ENCODE measurements at regions not wholly inside any gene's neighbourhood (a gene's known extent, or its start where the extent isn't known, plus 50 kb on each side); places are given as distances from the start of the nearest gene placed in this dataset.

- TF ChIP-seq, protein P1, sequence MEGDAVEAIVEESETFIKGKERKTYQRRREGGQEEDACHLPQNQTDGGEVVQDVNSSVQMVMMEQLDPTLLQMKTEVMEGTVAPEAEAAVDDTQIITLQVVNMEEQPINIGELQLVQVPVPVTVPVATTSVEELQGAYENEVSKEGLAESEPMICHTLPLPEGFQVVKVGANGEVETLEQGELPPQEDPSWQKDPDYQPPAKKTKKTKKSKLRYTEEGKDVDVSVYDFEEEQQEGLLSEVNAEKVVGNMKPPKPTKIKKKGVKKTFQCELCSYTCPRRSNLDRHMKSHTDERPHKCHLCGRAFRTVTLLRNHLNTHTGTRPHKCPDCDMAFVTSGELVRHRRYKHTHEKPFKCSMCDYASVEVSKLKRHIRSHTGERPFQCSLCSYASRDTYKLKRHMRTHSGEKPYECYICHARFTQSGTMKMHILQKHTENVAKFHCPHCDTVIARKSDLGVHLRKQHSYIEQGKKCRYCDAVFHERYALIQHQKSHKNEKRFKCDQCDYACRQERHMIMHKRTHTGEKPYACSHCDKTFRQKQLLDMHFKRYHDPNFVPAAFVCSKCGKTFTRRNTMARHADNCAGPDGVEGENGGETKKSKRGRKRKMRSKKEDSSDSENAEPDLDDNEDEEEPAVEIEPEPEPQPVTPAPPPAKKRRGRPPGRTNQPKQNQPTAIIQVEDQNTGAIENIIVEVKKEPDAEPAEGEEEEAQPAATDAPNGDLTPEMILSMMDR (IDR thresholded peaks at IDR 0.05; ENCODE audit: borderline replicate concordance, extremely low read depth, insufficient read depth), result no peak
- intact Hi-C loops (cut with DNase I), result no loop called here
- FAIRE-seq (no peak), DNase-seq (no peak)
- H3K4me1 ChIP-seq (ENCODE audit: control insufficient read depth in 2 of 3, insufficient read depth in 2 of 3, low read depth in 1 of 3, low read length in 3 of 3), result no peaks in the 10 kb centered on the region
- no peaks in the 10 kb centered on the region for H3K36me3 ChIP-seq (ENCODE audit: control insufficient read depth in 2 of 3, insufficient read depth in 3 of 3, low read length in 3 of 3)
- no peaks in the 10 kb centered on the region for H3K9me3 ChIP-seq (ENCODE audit: control insufficient read depth in 2 of 3, insufficient read depth in 1 of 3, low read length in 3 of 3)
- H3K4me3 ChIP-seq (ENCODE audit: low read length in 3 of 3), result no peak overlapping the region
- H3K9ac ChIP-seq (ENCODE audit: low read length in 3 of 3), result no peak overlapping the region
- no peak overlapping the region for H3K27ac ChIP-seq (ENCODE audit: low read depth in 2 of 2, low read length in 2 of 2)
- no peaks in the 10 kb centered on the region for H3K27me3 ChIP-seq (ENCODE audit: control insufficient read depth, insufficient read depth, low read length)
Measured at GRCh38 chr4:130021706-130022105, 925.8 kb downstream of the C4orf33 start.

DNA sequence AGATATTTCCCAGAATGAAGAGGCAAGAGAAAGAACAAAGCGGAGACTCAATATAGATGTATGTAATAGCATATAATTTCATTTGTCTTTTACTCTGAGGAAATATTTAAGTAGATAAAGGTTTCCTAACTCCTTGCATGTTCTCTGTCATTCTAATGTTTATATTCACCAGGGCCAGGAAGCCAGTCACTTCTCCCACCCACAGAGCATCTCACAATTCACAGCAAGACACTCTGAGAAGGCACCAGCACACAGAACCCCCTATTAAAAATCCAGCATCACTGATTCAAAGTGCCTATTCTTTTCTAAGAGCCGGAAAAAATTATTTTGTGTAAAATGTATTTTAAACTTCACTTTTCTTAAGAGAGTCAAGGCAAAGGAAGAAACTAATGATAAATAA lies 927.1 kb downstream of the C4orf33 start:
- no peak for FAIRE-seq
- TF ChIP-seq, protein P1 (IDR thresholded peaks at IDR 0.05; ENCODE audit: borderline replicate concordance, extremely low read depth, insufficient read depth), result no peak

DNA sequence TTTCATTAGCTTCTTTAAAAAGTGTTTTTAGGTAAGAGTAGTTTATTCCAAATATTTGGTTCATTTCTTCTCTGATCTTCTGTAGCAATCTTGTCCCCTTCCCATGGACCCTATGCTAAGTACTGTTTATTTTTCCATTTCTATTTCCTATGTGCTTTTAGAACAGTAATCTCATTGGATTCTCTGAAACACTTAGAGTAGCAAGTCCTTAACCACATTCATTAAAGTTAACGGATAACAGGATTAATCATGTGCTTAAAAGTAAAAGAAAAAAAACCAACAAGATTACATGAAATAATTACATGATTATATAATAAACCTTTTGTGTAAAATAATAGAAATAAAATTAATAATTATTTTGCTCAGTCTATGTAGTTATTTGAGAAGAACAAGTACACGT lies 929.7 kb downstream of the C4orf33 start:
- FAIRE-seq, result peak; percentile 73
- intact Hi-C loops (cut with DNase I), result no loop called here

More for the DNA sequence above, 927.1 kb downstream of the C4orf33 start:
- Histone ChIP-seq H3K36me3 (ENCODE audit: control insufficient read depth in 2 of 3, insufficient read depth in 3 of 3, low read length in 3 of 3) (no peaks in the 10 kb centered on the region), H3K4me1 (ENCODE audit: control insufficient read depth in 2 of 3, insufficient read depth in 2 of 3, low read depth in 1 of 3, low read length in 3 of 3) (no peaks in the 10 kb centered on the region), H3K27ac (ENCODE audit: low read depth in 2 of 2, low read length in 2 of 2) (no peak overlapping the region), H3K9me3 (ENCODE audit: control insufficient read depth in 2 of 3, insufficient read depth in 1 of 3, low read length in 3 of 3) (no peaks in the 10 kb centered on the region), H3K27me3 (ENCODE audit: control insufficient read depth, insufficient read depth, low read length) (no peaks in the 10 kb centered on the region), H3K9ac (ENCODE audit: low read length in 3 of 3) (no peak overlapping the region), H3K4me3 (ENCODE audit: low read length in 3 of 3) (no peak overlapping the region)
- no peak for DNase-seq
- intact Hi-C loops (cut with DNase I), result no loop called here

More for the DNA sequence above, 929.7 kb downstream of the C4orf33 start:
- no peak for DNase-seq
- H3K4me3 ChIP-seq (ENCODE audit: low read length in 3 of 3), result no peak overlapping the region
- no peaks in the 10 kb centered on the region for H3K27me3 ChIP-seq (ENCODE audit: control insufficient read depth, insufficient read depth, low read length)
- H3K36me3 ChIP-seq (ENCODE audit: control insufficient read depth in 2 of 3, insufficient read depth in 3 of 3, low read length in 3 of 3), result no peaks in the 10 kb centered on the region
- H3K4me1 ChIP-seq (ENCODE audit: control insufficient read depth in 2 of 3, insufficient read depth in 2 of 3, low read depth in 1 of 3, low read length in 3 of 3), result no peaks in the 10 kb centered on the region
- TF ChIP-seq, protein P1 (IDR thresholded peaks at IDR 0.05; ENCODE audit: borderline replicate concordance, extremely low read depth, insufficient read depth), result no peak
- no peaks in the 10 kb centered on the region for H3K9me3 ChIP-seq (ENCODE audit: control insufficient read depth in 2 of 3, insufficient read depth in 1 of 3, low read length in 3 of 3)
- H3K9ac ChIP-seq (ENCODE audit: low read length in 3 of 3), result no peak overlapping the region
- H3K27ac ChIP-seq (ENCODE audit: low read depth in 2 of 2, low read length in 2 of 2), result no peak overlapping the region

Measured in kidney (tissue), 13 donors.